Endothelial cell of umbilical vein (primary cell): ENCODE measurements at regions not wholly inside any gene's neighbourhood (a gene's known extent, or its start where the extent isn't known, plus 50 kb on each side); places are given as distances from the start of the nearest gene placed in this dataset.
"Not testable (repeated sequence)": the region's sequence is repeated elsewhere in the genome, so short reads cannot be mapped to it uniquely, and the experiment has no call there.

Experiments used
- BruUV-seq: library from RNA; stranded (reverse); fragments of 400-500 nt; replicated peaks from 2 replicates; lab custom pipeline; 2021; lab: Mats Ljungman, UMichigan
- CTCF ChIA-PET: fragments of 300-600, 350-600 bp; sonication (Branson Sonifier 250); formaldehyde crosslinking; loops from one replicate; lab custom pipeline; 2021; ENCODE audit warnings: antibody characterized with exemption, inconsistent platforms; lab: Charles Lee
- POLR2A ChIA-PET: fragments of 300-600, 350-600 bp; sonication (Branson Sonifier 250); formaldehyde crosslinking; loops from one replicate; lab custom pipeline; 2021; ENCODE audit warnings: antibody characterized with exemption, inconsistent platforms; lab: Charles Lee
- DNase-seq: peaks from one replicate; pipeline ENCODE4 v3.0.0-alpha.2; 2011; ENCODE audit warnings: low read depth, low spot score
- FAIRE-seq: peaks from 2 replicates; lab custom pipeline; 2011; peaks lifted over from hg19 to GRCh38; lab: Jason Lieb, UNC
- H2AFZ ChIP-seq: 2 replicates; pipeline ENCODE4 v1.6.0; 2012; ENCODE audit warnings: low read depth, low read length, control low read depth, inconsistent platforms
- H3K27ac ChIP-seq: 2 replicates; pipeline ENCODE4 v1.5.1; 2011; ENCODE audit warnings: low read depth, mild to moderate bottlenecking, control low read depth, low read length, moderate library complexity; ENCODE audit not compliant: insufficient read depth
- H3K27me3 ChIP-seq, 2 experiments: 2 replicates each; pipeline versions ENCODE4 v1.6.0 to v1.6.1; 2011; ENCODE audit warnings: low read length in 2 of 2, mixed read lengths in 1 of 2; ENCODE audit not compliant: control insufficient read depth in 2 of 2, insufficient read depth in 2 of 2
- H3K36me3 ChIP-seq, 2 experiments: 2 replicates in 1 of 2; 3 replicates in 1 of 2; pipeline ENCODE4 v1.5.1; 2011; ENCODE audit warnings: low read length in 2 of 2, mild to moderate bottlenecking in 1 of 2, moderate library complexity in 1 of 2; ENCODE audit not compliant: control insufficient read depth in 2 of 2, insufficient read depth in 2 of 2; ENCODE audit errors: extremely low read depth in 1 of 2
- H3K4me1 ChIP-seq: 3 replicates; pipeline ENCODE4 v1.5.1; 2011; ENCODE audit warnings: mild to moderate bottlenecking, low read length; ENCODE audit not compliant: control insufficient read depth, insufficient read depth; ENCODE audit errors: extremely low read depth
- H3K4me2 ChIP-seq: 2 replicates; pipeline ENCODE4 v1.6.1; 2011; ENCODE audit warnings: low read length, control low read depth, mixed read lengths; ENCODE audit not compliant: insufficient read depth
- H3K4me3 ChIP-seq, 3 experiments: fragments of 200-600 bp in 1 of 3; sonication (generic), shearing (Covaris generic) in 1 of 3; replicated peaks in 1 of 3; 2 replicates each; pipeline ENCODE4 v1.5.1; 2011 to 2016; ENCODE audit warnings: control low read depth in 3 of 3, low read length in 3 of 3, mild to moderate bottlenecking in 2 of 3, inconsistent platforms in 1 of 3, low read depth in 1 of 3, moderate library complexity in 1 of 3; ENCODE audit not compliant: insufficient read depth in 1 of 3
- H3K79me2 ChIP-seq: 2 replicates; pipeline ENCODE4 v1.6.0; 2012; ENCODE audit warnings: low read length, inconsistent platforms; ENCODE audit not compliant: control insufficient read depth, insufficient read depth
- H3K9ac ChIP-seq: replicated peaks from 2 replicates; pipeline ENCODE3; 2011; ENCODE audit warnings: low read length, control low read depth; ENCODE audit not compliant: insufficient read depth; ENCODE audit errors: extremely low read depth
- H3K9me1 ChIP-seq: replicated peaks from 3 replicates; pipeline ENCODE4 v1.6.0; 2011; ENCODE audit warnings: mild to moderate bottlenecking, low read length; ENCODE audit not compliant: control insufficient read depth, insufficient read depth; ENCODE audit errors: extremely low read depth
- H3K9me3 ChIP-seq: replicated peaks from 2 replicates; pipeline ENCODE4 v1.5.1; 2012; ENCODE audit warnings: low read length, inconsistent platforms; ENCODE audit not compliant: control insufficient read depth, insufficient read depth
- H4K20me1 ChIP-seq: replicated peaks from 2 replicates; pipeline ENCODE3; 2011; ENCODE audit warnings: mild to moderate bottlenecking, low read length; ENCODE audit not compliant: control insufficient read depth, insufficient read depth; ENCODE audit errors: extremely low read depth
- EZH2 ChIP-seq: IDR thresholded peaks from 2 replicates; pipeline ENCODE4 v1.6.1; 2012; ENCODE audit warnings: borderline replicate concordance, low read depth, mild to moderate bottlenecking, moderate library complexity, low read length, inconsistent platforms; ENCODE audit not compliant: severe bottlenecking
- FOS ChIP-seq: IDR thresholded peaks from 2 replicates; pipeline ENCODE4 v1.6.1; 2011; ENCODE audit warnings: mild to moderate bottlenecking, low read length, moderate library complexity, borderline replicate concordance; ENCODE audit not compliant: insufficient read depth
- GATA2 ChIP-seq: IDR thresholded peaks from 2 replicates; pipeline ENCODE4 v1.7.0; 2011; ENCODE audit warnings: low read depth, mild to moderate bottlenecking, moderate library complexity, mixed read lengths, low read length; ENCODE audit not compliant: insufficient read length, insufficient read depth
- JUN ChIP-seq: IDR thresholded peaks from 2 replicates; pipeline ENCODE4 v1.6.1; 2011; ENCODE audit warnings: borderline replicate concordance, low read depth; ENCODE audit not compliant: insufficient read length, insufficient read depth
- MYC ChIP-seq: IDR thresholded peaks from one replicate; pipeline ENCODE4 v1.6.1; 2011; ENCODE audit warnings: mild to moderate bottlenecking, low read depth, low read length
- POLR2A ChIP-seq: IDR thresholded peaks from 2 replicates; pipeline ENCODE4 v1.6.1; 2012; ENCODE audit warnings: low read depth, mild to moderate bottlenecking, control low read depth, low read length
- POLR2AphosphoS5 ChIP-seq: IDR thresholded peaks from 2 replicates; pipeline ENCODE4 v1.6.1; 2012; ENCODE audit warnings: low read depth, mild to moderate bottlenecking, control low read depth, low read length, moderate library complexity; ENCODE audit not compliant: insufficient read depth
- dilution Hi-C: fragments of 300-500 bp; cut with MboI; formaldehyde crosslinking; loops from one replicate; pipeline ENCODE4 v1.15.0; 2019; ENCODE audit warnings: low sequenced_read_pairs; ENCODE audit not compliant: extremely low pct_ligation_motif_present
- intact Hi-C: fragments of 100-400 bp; cut with micrococcal nuclease; formaldehyde crosslinking; loops from one replicate; pipeline ENCODE4 v1.10.0; 2022
- TF ChIP-seq, protein P1 (sequence below): IDR thresholded peaks from 2 replicates; pipeline ENCODE4 v1.6.1; 2011; ENCODE audit not compliant: insufficient read depth, insufficient read length
- TF ChIP-seq, protein P2 (sequence below), 2 donors: IDR thresholded peaks; 1 replicate in 1 of 2; 2 replicates in 1 of 2; pipeline ENCODE4 v1.5.1; 2011; ENCODE audit warnings: low read length in 2 of 2, mild to moderate bottlenecking in 2 of 2, moderate library complexity in 2 of 2, control low read depth in 1 of 2, inconsistent platforms in 1 of 2, low read depth in 1 of 2; ENCODE audit not compliant: insufficient read depth in 1 of 2; ENCODE audit errors: extremely low read depth in 1 of 2

DNA sequence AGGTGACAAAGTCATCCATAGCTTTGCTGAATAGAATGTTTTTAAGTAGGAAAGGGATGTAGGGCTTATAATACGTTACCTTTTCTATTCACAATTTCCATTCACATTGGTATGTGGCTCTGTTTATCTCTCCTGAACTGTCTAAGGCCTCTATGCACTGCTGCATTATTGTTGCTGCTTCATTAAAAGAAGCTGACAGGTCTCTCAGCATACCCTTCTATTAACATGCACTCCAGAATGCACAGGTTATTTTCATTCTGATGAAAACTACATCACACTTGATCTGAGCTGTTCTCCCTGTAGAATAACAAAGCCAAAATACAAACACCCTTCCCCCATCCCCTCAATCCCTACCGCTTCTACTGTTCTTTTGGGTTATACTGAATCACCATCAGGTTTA is 399.3 kb downstream of the TBC1D32 start:
- H3K79me2 ChIP-seq = no peaks in the 10 kb centered on the region
- no peaks in the 10 kb centered on the region for H3K27me3 ChIP-seq
- no peak overlapping the region for H3K9ac ChIP-seq
- no peaks in the 10 kb centered on the region for H4K20me1 ChIP-seq
- H3K4me3 ChIP-seq = no peak overlapping the region
- ChIA-PET CTCF (no interaction called here), POLR2A (no interaction called here)
- BruUV-seq = no TSS peak
- H2AFZ ChIP-seq = no peak overlapping the region
- FAIRE-seq = no peak
- dilution Hi-C loops (no loop called here), intact Hi-C loops (no loop called here)
- TF ChIP-seq POLR2AphosphoS5 = no peak
- TF ChIP-seq POLR2A = no peak
- TF ChIP-seq, protein P1, sequence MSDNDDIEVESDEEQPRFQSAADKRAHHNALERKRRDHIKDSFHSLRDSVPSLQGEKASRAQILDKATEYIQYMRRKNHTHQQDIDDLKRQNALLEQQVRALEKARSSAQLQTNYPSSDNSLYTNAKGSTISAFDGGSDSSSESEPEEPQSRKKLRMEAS = no peak
- TF ChIP-seq, protein P2, sequence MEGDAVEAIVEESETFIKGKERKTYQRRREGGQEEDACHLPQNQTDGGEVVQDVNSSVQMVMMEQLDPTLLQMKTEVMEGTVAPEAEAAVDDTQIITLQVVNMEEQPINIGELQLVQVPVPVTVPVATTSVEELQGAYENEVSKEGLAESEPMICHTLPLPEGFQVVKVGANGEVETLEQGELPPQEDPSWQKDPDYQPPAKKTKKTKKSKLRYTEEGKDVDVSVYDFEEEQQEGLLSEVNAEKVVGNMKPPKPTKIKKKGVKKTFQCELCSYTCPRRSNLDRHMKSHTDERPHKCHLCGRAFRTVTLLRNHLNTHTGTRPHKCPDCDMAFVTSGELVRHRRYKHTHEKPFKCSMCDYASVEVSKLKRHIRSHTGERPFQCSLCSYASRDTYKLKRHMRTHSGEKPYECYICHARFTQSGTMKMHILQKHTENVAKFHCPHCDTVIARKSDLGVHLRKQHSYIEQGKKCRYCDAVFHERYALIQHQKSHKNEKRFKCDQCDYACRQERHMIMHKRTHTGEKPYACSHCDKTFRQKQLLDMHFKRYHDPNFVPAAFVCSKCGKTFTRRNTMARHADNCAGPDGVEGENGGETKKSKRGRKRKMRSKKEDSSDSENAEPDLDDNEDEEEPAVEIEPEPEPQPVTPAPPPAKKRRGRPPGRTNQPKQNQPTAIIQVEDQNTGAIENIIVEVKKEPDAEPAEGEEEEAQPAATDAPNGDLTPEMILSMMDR (IDR thresholded peaks at IDR 0.05; ENCODE audit: extremely low read depth in 1 of 2, insufficient read depth in 1 of 2, low read depth in 1 of 2, low read length in 2 of 2) = no peak
- no peak for TF ChIP-seq JUN
- TF ChIP-seq FOS = no peak
- TF ChIP-seq EZH2 = no peak
- no peak for TF ChIP-seq MYC
- TF ChIP-seq GATA2 = no peak
- H3K4me2 ChIP-seq = no peak overlapping the region
- H3K36me3 ChIP-seq = no peaks in the 10 kb centered on the region
- no peaks in the 10 kb centered on the region for H3K9me3 ChIP-seq
- H3K4me1 ChIP-seq = no peaks in the 10 kb centered on the region
- H3K9me1 ChIP-seq = no peaks in the 10 kb centered on the region
- H3K27ac ChIP-seq = no peak overlapping the region
- no peak for DNase-seq

DNA sequence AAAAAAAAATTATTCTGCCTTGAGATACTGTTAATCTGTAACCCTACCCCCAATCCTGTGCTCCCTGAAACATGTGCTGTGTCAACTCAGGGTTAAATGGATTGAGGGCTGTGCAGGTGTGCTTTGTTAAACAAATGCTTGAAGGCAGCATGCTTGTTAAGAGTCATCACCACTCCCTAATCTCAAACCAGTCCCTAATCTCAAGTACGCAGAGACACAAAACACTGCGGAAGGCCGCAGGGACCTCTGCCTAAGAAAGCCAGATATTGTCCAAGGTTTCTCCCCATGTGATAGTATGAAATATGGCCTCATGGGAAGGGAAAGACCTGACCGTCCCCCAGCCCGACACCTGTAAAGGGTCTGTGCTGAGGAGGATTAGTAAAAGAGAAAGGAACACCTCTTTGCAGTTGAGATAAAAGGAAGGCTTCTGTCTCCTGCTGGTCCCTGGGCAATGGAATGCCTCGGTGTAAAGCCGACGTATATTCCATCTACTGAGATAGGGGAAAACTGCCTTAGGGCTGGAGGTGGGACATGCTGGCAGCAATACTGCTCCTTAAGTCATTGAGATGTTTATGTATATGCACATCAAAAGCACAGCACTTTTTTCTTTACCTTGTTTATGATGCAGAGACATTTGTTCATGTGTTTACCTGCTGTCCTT is 402.6 kb downstream of the TBC1D32 start:
- dilution Hi-C loops, intact Hi-C loops: not testable (repeated sequence)

DNA sequence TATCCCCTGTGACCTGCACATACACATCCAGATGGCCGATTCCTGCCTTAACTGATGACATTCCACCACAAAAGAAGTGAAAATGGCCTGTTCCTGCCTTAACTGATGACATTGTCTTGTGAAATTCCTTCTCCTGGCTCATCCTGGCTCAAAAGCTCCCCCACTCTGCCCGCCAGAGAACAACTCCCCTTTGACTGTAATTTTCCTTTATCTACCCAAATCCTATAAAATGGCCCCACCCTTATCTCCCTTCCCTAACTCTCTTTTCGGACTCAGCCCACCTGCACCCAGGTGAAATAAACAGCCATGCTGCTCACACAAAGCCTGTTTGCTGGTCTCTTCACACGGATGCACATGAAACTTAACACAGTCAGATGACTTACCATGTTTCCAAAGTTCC is 403.8 kb downstream of the TBC1D32 start:
- dilution Hi-C loops, FAIRE-seq, H3K9me3 ChIP-seq, POLR2A ChIA-PET, H2AFZ ChIP-seq, H3K36me3 ChIP-seq, H3K4me1 ChIP-seq, H3K4me3 ChIP-seq, intact Hi-C loops, H3K27ac ChIP-seq, DNase-seq, H3K27me3 ChIP-seq, BruUV-seq, H3K9me1 ChIP-seq, H3K4me2 ChIP-seq, H4K20me1 ChIP-seq, CTCF ChIA-PET, H3K79me2 ChIP-seq, H3K9ac ChIP-seq: not testable (repeated sequence)

More for the DNA sequence above, 402.6 kb downstream of the TBC1D32 start:
- CTCF ChIA-PET, H3K9ac ChIP-seq, H3K79me2 ChIP-seq, FAIRE-seq, H3K4me2 ChIP-seq, BruUV-seq, H3K4me1 ChIP-seq, H3K4me3 ChIP-seq, H3K27ac ChIP-seq, POLR2A ChIA-PET, H3K27me3 ChIP-seq, H3K9me1 ChIP-seq, DNase-seq, H4K20me1 ChIP-seq, H3K9me3 ChIP-seq, H3K36me3 ChIP-seq, H2AFZ ChIP-seq: not testable (repeated sequence)
